GM19240 (cell line): ENCODE measurements at regions not wholly inside any gene's neighbourhood (a gene's known extent, or its start where the extent isn't known, plus 50 kb on each side); places are given as distances from the start of the nearest gene placed in this dataset.
"Not testable (repeated sequence)": the region's sequence is repeated elsewhere in the genome, so short reads cannot be mapped to it uniquely, and the experiment has no call there.

ENCODE experiments used
- DNase-seq: peaks from one replicate; pipeline ENCODE4 v3.0.0; 2011; ENCODE audit warnings: low spot score; ENCODE audit not compliant: insufficient read length

DNA sequence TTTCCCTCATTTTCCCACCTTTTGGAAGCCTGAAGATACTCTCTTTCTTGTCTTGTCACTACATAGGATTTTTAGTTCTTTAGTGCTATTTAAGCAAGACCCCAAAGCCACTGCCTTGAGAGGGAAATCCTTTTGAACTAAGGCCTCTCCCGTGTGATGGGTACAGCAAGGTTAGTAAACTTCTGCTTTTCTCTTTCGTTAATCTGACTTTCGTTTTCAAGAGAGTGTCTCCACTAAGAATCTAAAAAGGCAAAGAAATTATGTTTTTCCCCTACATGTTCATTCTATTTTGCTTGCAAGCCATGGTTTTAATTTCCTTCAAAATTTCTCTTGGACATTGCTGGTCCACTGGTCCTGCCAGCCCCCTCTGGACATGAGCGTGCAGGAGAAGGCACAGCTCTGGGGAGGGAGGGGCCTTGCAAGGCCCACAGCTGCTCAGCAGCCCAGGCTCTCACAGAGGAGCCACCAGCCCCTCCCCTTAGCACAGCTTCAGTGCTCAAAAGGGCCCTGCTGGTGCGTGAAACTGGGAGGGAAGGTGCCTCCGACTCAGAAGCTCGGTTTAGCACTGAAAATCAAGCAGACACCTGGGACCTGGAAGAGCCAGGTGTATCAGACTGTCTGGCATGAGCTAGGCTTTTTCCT lies 210.9 kb upstream of the GALNT2 start:
- peak; percentile 86 for DNase-seq

DNA sequence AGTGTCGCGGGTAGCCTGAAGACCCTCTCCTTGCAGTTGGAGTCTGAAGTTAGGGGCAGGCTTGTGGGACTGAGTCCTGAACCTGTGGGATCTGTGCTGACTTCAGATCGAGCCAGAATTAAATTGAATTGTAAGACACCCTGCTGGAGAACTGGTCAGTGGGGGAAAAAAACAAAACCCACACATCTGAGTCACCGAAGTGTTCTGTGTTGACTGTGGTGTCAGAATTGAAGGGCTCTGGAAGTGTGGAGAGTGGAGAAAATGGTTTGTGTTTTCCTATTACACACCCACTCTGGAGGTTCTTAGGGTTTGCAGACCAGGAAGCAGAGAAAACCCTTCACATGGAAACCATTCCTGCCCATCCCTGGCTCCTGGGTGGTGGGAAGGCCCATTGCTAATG lies 209.5 kb upstream of the GALNT2 start:
- no peak for DNase-seq

- DNase-seq, result no peak
Measured at GRCh38 chr1:229859026-229859425, 208.0 kb upstream of the GALNT2 start.

- no peak for DNase-seq
Measured at GRCh38 chr1:229860926-229861325, 206.1 kb upstream of the GALNT2 start.

- no peak for DNase-seq
Measured at GRCh38 chr1:229862017-229862774, 204.8 kb upstream of the GALNT2 start.

DNA sequence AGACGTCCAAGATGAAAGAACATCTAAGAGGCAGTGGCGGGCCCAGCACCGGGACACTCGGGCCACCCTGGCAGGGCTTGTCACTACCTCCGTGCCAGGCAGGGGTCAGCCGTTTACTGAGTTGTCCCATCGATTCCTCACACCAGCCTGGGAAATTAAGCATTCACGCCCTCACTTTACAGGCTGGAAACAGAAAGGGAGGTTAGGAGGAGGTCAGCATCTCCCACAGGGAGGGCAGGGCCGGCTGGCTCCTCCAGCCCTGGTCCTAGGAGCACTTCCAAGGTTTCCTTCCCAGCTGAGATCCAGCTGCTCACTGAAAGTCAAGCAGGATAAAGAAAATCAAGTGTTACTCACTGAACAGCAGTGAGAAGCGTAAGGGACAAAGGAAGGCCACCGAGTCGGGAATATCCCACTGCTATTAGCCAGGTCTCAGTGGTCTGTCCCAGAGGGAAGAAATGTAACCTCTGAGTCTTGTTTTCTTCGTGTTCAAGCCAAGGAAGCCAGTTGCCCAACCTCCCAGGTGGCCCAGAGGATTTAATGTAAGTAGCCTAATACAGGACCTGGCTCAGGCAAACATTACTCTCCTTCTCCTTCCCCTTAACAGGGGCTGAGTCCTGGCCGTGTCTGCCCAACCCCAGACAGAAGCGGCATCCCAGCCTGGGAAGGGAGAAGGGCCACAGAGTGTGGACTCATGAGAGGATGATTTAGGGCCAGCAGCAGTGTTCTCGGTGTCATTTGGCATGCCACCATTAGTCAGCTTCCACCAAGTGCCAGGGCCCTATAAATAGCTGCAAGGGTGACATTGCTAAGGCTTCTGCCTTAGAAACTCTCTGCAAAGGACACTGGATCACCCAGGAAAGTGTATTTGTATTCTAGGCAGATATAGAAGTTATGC lies 203.1 kb upstream of the GALNT2 start:
- DNase-seq, result no peak

DNA sequence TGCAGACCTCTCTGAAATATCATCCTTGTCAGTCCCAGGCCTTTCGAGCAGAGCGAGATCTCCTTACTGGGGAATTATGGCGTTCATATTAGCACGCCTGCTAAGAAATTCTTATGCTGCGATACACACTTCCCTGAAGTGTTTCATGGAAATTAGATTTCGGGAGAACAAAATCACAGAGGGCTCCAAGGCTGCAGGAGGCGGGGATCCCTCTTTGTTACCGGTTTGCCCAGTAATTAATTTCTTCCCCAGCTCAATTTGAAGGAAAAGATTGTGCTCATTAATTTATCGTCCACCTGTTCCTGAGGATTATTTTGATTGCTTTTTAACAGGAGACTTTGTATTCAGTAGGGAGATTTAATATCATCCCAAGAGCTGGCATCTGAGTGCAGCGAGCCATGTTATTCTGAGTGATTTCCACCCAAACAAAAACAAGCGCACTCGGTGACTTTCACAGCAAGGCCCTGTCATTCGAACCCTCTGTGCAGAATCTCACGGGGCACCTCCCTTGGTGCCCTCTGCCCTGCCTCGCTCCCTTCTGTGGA lies 202.3 kb upstream of the GALNT2 start:
- no peak for DNase-seq

DNA sequence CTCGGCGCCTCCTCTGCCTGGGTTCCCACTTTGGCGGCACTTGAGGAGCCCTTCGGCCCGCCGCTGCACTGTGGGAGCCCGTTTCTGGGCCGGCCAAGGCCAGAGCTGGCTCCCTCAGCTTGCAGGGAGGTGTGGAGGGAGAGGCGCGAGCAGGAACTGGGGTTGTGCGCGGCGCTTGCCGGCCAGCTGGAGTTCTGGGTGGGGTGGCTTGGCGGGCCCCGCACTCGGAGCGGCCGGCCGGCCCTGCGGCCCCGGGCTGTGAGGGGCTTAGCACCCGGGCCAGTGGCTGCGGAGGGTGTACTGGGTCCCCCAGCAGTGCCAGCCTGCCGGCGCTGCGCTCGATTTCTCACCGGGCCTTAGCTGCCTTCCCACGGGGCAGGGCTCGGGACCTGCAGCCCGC lies 201.7 kb upstream of the GALNT2 start:
- DNase-seq, result not testable (repeated sequence)

DNA sequence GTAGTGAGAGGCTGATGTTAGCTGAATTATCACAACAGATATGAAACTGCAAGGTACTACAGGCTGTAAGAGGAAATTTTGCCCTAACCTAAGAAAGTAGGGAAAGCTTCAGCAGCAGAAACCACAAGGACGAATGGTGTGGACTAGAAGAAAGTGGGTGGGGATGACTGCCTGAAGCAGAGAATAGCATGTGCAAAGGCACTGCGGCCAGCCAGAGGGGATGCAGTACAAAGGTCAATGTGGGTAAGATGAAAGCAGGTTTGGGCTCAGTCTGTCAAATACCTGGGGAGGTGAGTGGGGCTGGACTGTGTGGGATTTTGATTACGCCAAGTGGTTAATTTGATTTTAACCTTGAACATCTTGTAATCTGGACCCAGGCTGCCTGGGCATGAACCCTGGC lies 199.3 kb upstream of the GALNT2 start:
- no peak for DNase-seq

GRCh38 chr1:229869240-229869639 lies 197.8 kb upstream of the GALNT2 start:
- DNase-seq, result no peak

- no peak for DNase-seq
Measured at GRCh38 chr1:229869687-229870086, 197.4 kb upstream of the GALNT2 start.

DNA sequence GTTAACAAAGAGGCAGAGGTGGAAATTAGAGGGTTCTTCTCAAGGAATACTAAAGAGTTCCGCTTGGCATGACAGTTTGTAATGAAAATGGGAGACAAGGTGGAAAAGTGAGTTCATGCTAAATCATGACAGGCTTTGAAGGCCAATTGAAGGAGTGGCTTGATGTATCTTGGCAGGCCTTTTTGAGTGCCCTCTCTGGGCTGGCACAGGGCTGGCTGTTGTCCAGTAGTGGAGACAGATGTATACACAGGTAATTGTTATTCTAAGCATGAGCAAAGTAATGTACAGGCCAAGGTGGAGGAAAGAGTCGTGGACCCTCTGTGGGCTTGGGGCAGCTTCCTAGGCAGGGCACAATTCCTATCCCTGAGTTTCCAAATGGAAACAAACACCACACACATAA lies 196.7 kb upstream of the GALNT2 start:
- no peak for DNase-seq

DNA sequence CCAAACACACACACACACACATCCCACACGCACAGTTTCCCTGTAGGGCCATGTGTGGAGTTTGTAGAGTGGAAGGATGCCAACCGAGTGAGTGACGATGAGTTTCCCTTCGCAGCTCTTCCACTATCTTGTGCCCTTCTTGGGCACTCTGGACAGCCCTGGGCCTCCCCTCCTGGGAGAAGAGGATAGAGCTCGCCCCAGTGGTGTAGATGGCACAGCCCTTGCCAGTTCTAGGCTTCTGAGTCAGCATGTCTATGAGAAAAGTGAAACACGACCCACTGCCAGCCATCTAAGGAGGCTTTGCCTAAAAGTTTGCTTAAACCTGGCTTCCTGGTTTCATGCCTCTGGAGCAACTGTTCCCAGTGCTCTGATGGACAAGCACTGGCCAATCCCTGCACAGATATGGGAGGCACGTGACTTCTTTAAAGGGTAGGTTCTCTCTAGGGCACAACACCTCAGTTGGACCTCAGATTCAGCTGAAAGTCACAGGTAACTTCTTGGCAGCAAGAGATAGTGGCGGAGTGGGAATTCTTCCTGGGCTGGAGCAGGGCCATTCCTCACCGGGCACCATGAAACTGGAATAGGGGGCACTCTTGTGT lies 195.9 kb upstream of the GALNT2 start:
- no peak for DNase-seq

DNA sequence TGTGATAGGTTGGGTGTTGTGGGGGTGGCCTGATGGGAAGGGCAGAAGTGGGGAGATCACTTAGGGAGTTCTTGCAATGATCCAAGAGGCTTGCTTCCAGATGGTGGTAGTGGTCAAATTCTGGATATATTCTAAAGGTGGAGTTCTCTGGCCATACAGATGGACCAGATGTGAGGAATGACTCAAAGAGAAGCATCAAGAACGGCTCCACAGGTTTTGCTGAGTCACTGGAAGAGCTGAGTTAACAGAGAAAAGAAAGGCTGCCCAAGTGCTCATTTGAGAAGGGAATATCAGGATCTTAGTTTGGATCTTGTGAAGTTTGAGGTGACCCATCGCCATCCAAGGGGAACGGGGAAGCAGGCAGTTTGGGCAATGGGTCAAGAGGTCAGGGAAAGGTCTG lies 192.9 kb upstream of the GALNT2 start:
- no peak for DNase-seq

GRCh38 chr1:229874609-229875008 lies 192.4 kb upstream of the GALNT2 start:
- no peak for DNase-seq

DNA sequence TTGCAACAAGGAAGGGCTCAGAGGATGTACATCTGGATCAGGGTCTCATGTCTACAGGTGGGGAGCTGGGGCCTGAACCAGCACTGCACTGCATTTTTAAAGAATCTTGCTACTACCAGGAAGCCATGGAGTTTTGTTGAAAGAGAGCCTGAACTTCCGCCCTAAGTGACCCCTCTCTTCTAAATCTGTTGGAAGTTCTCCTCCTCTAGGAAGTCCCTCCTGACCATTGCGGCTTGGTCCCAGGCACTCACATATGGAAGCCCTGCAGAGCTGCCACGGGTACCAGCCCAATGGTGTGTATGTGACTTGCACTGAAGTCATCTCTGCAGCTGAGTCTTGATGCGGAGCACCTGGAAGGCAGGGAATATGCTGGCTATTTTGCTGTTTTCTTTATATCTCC lies 192.0 kb upstream of the GALNT2 start:
- no peak for DNase-seq

DNA sequence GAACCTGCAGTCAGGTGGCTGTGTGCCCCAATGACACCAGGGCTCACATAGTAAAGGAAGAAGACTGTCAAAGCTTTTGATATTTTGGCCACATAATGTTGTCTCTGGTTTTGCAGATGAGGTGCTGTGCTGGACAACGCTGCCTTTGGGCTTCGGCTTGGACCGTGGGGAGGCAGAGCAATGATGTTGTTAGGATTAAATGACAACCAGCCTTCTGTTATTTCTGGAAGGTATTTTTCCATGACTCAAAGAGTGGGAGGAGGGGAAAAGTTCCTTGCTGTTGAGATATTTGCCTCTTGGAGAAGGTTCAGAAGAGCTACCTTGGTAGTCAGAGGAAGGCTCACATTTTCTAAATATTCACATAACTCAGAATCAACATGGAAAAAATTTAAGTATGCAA lies 187.3 kb upstream of the GALNT2 start:
- no peak for DNase-seq

DNA sequence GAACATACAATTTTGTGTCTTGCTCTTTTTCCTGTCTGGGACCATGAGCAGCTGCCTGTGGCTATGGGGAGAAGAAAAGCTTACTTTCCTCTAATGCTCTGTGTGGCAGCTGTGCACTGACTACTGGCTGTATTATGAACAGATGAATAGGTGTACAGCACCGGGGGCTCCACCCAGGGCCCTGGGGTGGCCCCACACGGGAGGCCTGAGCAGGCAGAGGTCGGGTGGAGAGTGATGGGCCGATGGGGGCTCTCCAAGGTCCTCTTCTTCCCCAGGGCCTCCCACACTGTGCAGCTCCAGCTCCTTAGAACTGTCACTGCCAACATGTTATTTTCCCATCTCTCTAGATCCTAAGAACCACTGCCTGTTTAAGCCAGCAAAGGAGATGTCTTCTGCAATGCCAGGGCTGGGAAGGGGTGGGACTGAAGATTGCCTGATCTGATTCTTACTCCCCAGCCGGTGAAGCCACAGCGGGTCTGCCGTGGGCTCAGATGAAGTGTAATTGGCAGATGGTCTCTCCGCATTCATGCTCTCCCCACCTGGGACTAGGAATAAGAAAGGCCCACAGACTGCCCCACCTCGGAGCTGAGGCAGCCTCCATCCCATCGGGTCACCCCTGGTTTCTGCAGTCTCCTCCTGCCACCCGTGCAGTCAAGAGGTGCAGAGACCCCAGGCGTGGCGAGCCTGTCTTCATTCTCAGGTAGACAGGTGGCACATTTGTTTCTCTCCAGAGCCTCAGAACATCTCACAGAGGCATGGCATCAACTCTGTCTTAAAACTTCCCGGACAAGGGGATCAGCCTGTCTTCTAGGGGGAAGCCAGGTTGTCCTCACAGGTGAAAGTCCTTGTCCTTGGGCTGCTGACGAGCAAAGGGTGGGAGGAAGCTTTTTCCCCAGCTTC lies 186.5 kb upstream of the GALNT2 start:
- no peak for DNase-seq

GRCh38 chr1:229882621-229883020 lies 184.4 kb upstream of the GALNT2 start:
- DNase-seq, result no peak

- DNase-seq, result no peak
Measured at GRCh38 chr1:229883504-229884200, 183.4 kb upstream of the GALNT2 start.
